Suppressor macrophage treated with lipopolysaccharide for 1 hour (primary cell): ENCODE measurements at regions not wholly inside any gene's neighbourhood (a gene's known extent, or its start where the extent isn't known, plus 50 kb on each side); places are given as distances from the start of the nearest gene placed in this dataset.
A peak's percentile ranks its signal among the peaks of the same experiment; 100 is the strongest.
"Not testable (repeated sequence)": the region's sequence is repeated elsewhere in the genome, so short reads cannot be mapped to it uniquely, and the experiment has no call there.

Experiments
- DNase-seq, 3 donors: peaks; one replicate each; pipeline ENCODE4 v3.0.0-alpha.2; 2020 to 2022

GRCh38 chr21:5066682-5067251 is 5454.6 kb upstream of the TPTE start:
- DNase-seq: not testable (repeated sequence)

- DNase-seq: not testable (repeated sequence)
Observed at GRCh38 chr21:5067326-5068048, 5453.9 kb upstream of the TPTE start.

GRCh38 chr21:5068649-5069048 is 5452.7 kb upstream of the TPTE start:
- DNase-seq: not testable (repeated sequence)

GRCh38 chr21:5071180-5071579 is 5450.2 kb upstream of the TPTE start:
- DNase-seq: not testable (repeated sequence)

- DNase-seq: not testable (repeated sequence)
Observed at GRCh38 chr21:5076854-5077253, 5444.5 kb upstream of the TPTE start.

- not testable (repeated sequence) for DNase-seq
Observed at GRCh38 chr21:5079361-5079760, 5442.0 kb upstream of the TPTE start.

DNA sequence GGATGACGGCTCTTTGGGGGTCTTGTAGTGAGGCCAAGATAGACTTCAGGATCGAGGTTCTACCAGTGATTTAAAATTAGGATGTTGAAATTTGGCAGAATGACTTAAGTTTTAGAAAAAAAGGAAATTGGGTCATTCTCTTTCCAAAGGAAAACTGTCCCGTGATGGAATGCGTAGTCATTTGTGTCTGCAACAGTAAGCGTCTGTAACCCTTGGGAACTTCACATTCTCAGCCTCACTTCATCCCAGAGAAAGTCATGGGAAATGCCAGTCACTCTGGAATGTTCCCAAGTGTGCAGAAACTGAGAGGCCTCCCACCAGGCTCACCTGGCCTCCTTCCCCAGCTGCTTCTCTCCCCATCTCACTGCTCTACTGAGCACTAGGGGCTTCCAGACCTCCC is 5441.4 kb upstream of the TPTE start:
- DNase-seq: not testable (repeated sequence)

DNA sequence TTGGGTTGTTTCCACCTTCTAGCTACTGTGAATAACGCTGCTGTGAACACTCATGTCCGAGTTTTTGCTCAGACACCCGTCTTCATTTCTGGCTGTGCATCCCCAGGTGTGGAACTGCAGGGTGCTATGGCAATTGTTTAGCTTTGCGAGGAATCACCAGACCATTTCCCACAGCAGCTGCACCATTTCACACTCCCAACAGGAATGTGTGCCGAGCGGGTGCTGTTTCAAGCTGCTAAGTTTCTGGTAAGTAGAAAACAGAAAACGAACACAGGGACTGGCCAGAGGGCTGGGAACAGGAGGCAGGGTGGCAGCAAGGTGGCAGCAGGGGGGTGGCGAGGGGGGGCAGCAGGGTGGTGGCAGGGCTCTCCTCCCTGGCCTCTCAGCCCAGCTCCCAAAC is 5437.1 kb upstream of the TPTE start:
- DNase-seq: not testable (repeated sequence)

- DNase-seq: not testable (repeated sequence)
Observed at GRCh38 chr21:5085456-5085855, 5435.9 kb upstream of the TPTE start.

GRCh38 chr21:5086416-5086815 is 5435.0 kb upstream of the TPTE start:
- DNase-seq: peak in 2 of 3 donors; percentile 17 to 20

- not testable (repeated sequence) for DNase-seq
Observed at GRCh38 chr21:5088820-5089219, 5432.6 kb upstream of the TPTE start.

DNA sequence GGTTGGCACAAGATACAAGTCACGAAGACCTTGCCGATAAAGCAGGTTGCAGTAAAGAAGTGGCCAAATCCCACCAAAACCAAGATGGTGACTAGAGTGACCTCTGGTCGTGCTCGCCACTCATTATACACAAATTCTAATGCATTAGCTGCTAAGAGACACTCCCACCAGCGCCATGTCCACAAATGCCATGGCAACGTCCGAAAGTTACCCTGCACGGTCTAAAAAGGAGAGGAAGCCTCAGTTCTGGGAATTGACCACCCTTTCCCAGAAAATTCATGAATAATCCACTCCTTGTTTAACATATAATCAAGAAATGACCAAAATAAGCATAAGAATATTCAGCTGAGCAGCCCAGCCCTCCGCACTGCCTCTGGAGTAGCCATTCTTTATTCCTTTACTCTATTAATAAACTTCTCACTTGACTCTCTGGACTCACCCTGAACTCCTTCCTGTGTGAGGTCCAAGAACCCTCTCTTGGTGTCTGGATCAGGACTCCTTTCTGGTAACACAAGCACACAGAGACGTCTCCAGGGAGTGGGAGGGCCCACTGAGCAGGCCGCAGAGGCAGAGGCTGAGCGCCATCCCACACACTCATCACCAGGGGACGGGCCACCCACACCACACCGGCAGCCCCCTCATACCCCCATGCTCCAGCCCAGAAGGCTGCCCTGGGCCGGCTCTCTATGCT is 5431.8 kb upstream of the TPTE start:
- DNase-seq: not testable (repeated sequence)

DNA sequence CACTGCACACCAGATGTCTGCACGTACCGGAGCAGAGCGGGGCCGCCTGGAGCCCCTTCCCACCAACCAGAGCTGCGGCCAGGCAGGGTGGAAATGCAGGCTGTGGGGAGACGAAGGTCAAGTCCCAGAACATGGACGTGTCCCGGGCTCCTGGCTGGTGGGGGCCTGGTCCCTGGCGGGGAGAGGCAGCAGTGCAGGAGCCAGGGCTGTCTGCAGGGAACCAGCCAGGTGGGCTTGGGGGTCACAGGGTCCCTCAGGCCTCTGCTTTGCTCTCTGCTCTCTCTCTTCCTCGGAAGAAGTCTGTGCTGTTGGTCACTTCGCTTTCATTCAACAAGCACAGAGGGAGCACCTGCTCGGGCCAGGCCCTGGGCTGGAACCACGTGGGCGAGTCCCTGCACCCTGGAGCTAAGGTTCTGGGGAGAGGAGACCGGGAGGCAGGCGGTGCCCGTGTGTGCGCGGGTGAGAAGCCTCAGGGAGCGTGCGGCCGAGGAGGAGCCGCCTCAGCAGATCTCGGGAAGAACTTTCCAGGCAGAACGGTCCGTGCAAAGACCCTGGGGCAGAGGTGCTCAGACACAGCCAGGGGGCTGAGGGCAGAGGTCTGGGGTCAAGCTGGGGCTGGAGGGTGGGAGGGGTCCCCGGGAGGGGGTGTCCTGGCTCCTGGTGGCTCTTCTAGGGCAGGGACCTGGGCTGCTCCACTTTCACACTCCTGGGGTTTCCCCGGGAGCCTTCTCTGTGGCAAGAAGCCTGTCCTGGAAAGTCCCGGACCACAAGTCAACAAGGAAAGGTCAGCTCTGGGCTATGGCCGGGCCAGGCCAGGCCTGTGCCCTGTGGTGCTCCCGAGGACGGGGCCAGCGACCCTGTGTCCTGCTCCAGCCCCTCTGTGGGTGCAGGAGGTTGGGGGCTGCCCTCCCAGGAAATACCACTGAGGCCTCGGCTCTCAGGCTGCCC is 5431.0 kb upstream of the TPTE start:
- DNase-seq: not testable (repeated sequence)

DNA sequence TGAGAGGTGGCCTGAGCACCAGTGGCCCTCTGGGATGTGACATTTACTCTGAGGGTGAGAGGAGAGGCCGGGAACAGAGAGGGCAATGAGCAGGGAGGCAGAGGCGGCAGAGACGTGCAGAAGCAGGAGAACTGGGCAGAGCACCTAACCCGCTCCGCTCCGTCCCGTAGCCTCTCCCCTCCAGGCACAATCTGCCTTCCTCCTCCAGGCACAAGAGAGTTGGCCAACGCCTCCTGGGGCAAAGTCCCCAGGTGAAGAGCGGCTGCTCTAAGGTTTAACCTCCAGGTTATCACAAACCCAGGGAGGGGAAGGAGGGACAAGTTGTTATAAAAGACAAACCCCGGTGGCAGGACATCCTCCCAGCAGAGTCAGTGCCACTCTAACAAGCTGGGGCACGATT is 5430.1 kb upstream of the TPTE start:
- not testable (repeated sequence) for DNase-seq

DNA sequence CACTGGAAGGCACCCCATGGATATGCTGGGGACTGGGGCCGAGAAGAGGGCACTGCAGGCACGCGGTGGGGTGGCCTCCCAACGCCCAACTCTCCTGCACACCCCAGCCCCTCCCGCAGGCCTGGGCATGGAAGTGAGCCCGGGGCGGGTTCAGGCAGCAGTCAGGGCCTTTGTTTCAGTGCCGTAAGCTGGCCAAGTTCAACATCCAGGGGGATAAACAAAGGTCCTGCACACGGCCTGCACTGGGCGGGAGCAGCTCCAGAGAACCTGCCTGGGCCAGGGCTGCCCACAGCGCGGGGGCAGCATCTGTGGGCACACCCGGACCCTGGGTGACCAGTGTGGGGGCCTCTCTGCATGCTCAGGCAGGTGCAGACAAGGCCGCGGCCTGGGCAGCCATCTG is 5425.8 kb upstream of the TPTE start:
- not testable (repeated sequence) for DNase-seq

- DNase-seq: not testable (repeated sequence)
Observed at GRCh38 chr21:5098010-5098743, 5423.2 kb upstream of the TPTE start.

DNA sequence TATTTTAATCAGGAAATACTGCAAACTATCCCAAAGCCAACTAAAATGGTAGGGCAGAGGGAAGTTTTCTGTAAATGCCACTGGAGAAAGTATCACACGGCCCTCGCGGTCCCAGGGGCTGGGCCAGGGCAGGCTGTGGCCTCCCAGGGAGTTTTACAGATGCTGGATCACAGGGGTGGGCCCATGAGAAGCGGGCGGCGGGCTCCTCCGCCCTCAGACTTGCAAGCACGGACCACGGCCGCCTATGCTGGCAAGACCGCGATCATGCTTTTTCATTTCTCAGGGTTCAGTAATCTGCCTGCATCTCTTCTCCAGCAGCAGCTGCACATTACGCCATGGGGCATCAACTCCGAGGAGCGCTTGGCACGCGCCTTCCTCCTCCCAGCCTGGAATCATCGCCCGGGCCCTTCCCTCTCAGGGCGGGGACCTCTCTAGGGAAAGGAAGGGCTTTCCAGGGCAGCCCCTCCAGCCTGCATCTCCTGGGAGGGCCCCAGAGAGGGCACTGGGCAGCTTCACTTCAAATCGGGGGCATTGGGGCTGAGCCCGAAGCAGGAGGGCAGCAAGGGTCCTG is 5420.7 kb upstream of the TPTE start:
- not testable (repeated sequence) for DNase-seq

- peak; percentile 73 to 81 (median 77) for DNase-seq
Observed at GRCh38 chr21:5101749-5102148, 5419.6 kb upstream of the TPTE start.

- not testable (repeated sequence) for DNase-seq
Observed at GRCh38 chr21:5103880-5104561, 5417.4 kb upstream of the TPTE start.

DNA sequence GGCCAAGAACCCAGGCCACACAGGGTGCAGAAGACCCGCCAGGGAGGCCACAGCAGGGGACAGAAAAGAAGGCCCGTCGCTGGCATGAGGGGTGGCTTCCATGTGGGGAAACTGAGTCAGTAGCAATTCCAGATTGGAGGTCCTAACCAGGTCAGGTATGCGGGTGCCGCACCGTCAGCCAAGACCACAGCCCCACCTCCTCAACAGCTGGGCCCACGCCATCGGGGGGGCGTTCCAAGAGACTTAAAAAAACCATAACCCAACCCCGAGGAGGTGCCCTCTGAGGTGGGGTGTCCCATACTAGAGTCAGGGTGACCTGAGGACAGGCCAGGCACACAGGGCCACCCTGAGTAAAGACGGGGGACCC is 5416.8 kb upstream of the TPTE start:
- DNase-seq: not testable (repeated sequence)
